GM18517 (cell line): ENCODE measurements at regions not wholly inside any gene's neighbourhood (a gene's known extent, or its start where the extent isn't known, plus 50 kb on each side); places are given as distances from the start of the nearest gene placed in this dataset.

Experiments used
- ATAC-seq: cut with Tn5 transposase; IDR thresholded peaks from one replicate; pipeline ENCODE4 v1.9.1; 2021; ENCODE audit warnings: mild to moderate bottlenecking, moderate library complexity; ENCODE audit not compliant: unreplicated experiment

GRCh38 chr20:23254505-23254904 is 96.1 kb upstream of the NXT1 start:
- ATAC-seq = no peak

GRCh38 chr20:23254034-23254433 is 96.6 kb upstream of the NXT1 start:
- ATAC-seq = no peak

GRCh38 chr20:23253524-23253923 is 97.1 kb upstream of the NXT1 start:
- no peak for ATAC-seq

GRCh38 chr20:23251779-23252178 is 98.8 kb upstream of the NXT1 start:
- no peak for ATAC-seq

- ATAC-seq = no peak
Observed at GRCh38 chr20:23249541-23249940, 101.0 kb upstream of the NXT1 start.

GRCh38 chr20:23248461-23248882 is 102.1 kb upstream of the NXT1 start:
- no peak for ATAC-seq

- no peak for ATAC-seq
Observed at GRCh38 chr20:23246717-23247664, 103.6 kb upstream of the NXT1 start.

- ATAC-seq = peak; percentile 69
Observed at GRCh38 chr20:23245553-23246181, 104.9 kb upstream of the NXT1 start.

- no peak for ATAC-seq
Observed at GRCh38 chr20:23244916-23245552, 105.6 kb upstream of the NXT1 start.

- no peak for ATAC-seq
Observed at GRCh38 chr20:23244156-23244915, 106.3 kb upstream of the NXT1 start.

- ATAC-seq = no peak
Observed at GRCh38 chr20:23243791-23244155, 106.8 kb upstream of the NXT1 start.

- no peak for ATAC-seq
Observed at GRCh38 chr20:23242556-23243180, 107.9 kb upstream of the NXT1 start.

- ATAC-seq = no peak
Observed at GRCh38 chr20:23242104-23242503, 108.5 kb upstream of the NXT1 start.

- no peak for ATAC-seq
Observed at GRCh38 chr20:23241416-23241815, 109.2 kb upstream of the NXT1 start.

- no peak for ATAC-seq
Observed at GRCh38 chr20:23240519-23240918, 110.1 kb upstream of the NXT1 start.

GRCh38 chr20:23237201-23237600 is 113.4 kb upstream of the NXT1 start:
- no peak for ATAC-seq

- ATAC-seq = no peak
Observed at GRCh38 chr20:23235173-23236027, 115.2 kb upstream of the NXT1 start.

GRCh38 chr20:23234311-23235078 is 116.1 kb upstream of the NXT1 start:
- ATAC-seq = no peak

GRCh38 chr20:23233341-23233740 is 117.2 kb upstream of the NXT1 start:
- no peak for ATAC-seq
